Thyroid gland (tissue), 4 donors: ENCODE measurements at regions not wholly inside any gene's neighbourhood (a gene's known extent, or its start where the extent isn't known, plus 50 kb on each side); places are given as distances from the start of the nearest gene placed in this dataset.
"Not testable (repeated sequence)": the region's sequence is repeated elsewhere in the genome, so short reads cannot be mapped to it uniquely, and the experiment has no call there.

Experiments
- DNase-seq, 2 donors: peaks; one replicate each; pipeline ENCODE4 v3.0.0-alpha.2; 2019
- H3K27ac ChIP-seq, 3 donors: fragments of 200-600 bp; sonication (generic); 1 replicate in 2 of 3; 2 replicates in 1 of 3; pipeline ENCODE4 v1.5.1; 2016 to 2019; ENCODE audit warnings: mild to moderate bottlenecking in 1 of 3, moderate library complexity in 1 of 3
- H3K27me3 ChIP-seq: fragments of 200-600 bp; sonication (generic); one replicate; pipeline ENCODE4 v1.5.1; 2019
- H3K36me3 ChIP-seq, 2 donors: fragments of 200-600 bp; sonication (generic); one replicate each; pipeline ENCODE4 v1.5.1; 2016 to 2019
- H3K4me1 ChIP-seq, 2 donors: fragments of 200-600 bp; sonication (generic); one replicate each; pipeline ENCODE4 v1.5.1; 2017 to 2019
- H3K4me3 ChIP-seq, 3 donors: fragments of 200-600 bp; sonication (generic); replicated peaks in 1 of 3; 1 replicate in 2 of 3; 2 replicates in 1 of 3; pipeline ENCODE4 v1.5.1; 2016; ENCODE audit warnings: mild to moderate bottlenecking in 1 of 3
- H3K9me3 ChIP-seq: fragments of 200-600 bp; sonication (generic); one replicate; pipeline ENCODE4 v1.5.1; 2017
- CTCF ChIP-seq, 6 experiments: fragments of 200-600 bp in 3 of 6; fragments of 450-650 bp in 3 of 6; sonication (generic) in 3 of 6; IDR thresholded peaks; one replicate each; pipeline ENCODE4 v1.5.1; 2016 to 2019; ENCODE audit warnings: antibody characterized with exemption in 6 of 6, mild to moderate bottlenecking in 2 of 6, inconsistent platforms in 1 of 6, moderate library complexity in 1 of 6
- POLR2A ChIP-seq, 2 donors: fragments of 450-650 bp; IDR thresholded peaks; one replicate each; pipeline ENCODE4 v1.6.1; 2017; ENCODE audit warnings: antibody characterized with exemption in 2 of 2, mild to moderate bottlenecking in 2 of 2, moderate library complexity in 1 of 2
- WGBS, 2 donors: methylation state at CpG; one replicate each; pipeline ENCODE4 v1.1.5; 2017; 5-methylcytosine and 5-hydroxymethylcytosine counted together
- intact Hi-C: fragments of 100-400 bp; cut with DNase I; formaldehyde crosslinking; loops from one replicate; pipeline ENCODE4 v1.15.1; 2023

GRCh38 chr21:15444118-15444960, 285.4 kb upstream of the USP25 start:
- intact Hi-C loops: no loop called here
- Histone ChIP-seq H3K4me1 (peaks cover 0 to 2% of the 10 kb centered on the region in 2 donors), H3K27ac (no peak overlapping the region), H3K9me3 (no peaks in the 10 kb centered on the region), H3K36me3 (no peaks in the 10 kb centered on the region), H3K27me3 (no peaks in the 10 kb centered on the region), H3K4me3 (no peak overlapping the region)
- 61 to 62% methylated on average over 7 of the region's 7 CpGs for WGBS, 2 donors
- TF ChIP-seq CTCF (IDR thresholded peaks at IDR 0.05) (no peak), POLR2A (IDR thresholded peaks at IDR 0.05) (no peak)
- DNase-seq: no peak

- 76 to 78% methylated on average over 2 of the region's 2 CpGs for WGBS, 2 donors
Measured at GRCh38 chr21:15445327-15445726, 284.5 kb upstream of the USP25 start.

GRCh38 chr21:15446223-15446622, 283.6 kb upstream of the USP25 start:
- Histone ChIP-seq H3K36me3 (no peaks in the 10 kb centered on the region), H3K4me1 (peaks cover 0 to 2% of the 10 kb centered on the region in 2 donors), H3K27ac (no peak overlapping the region), H3K27me3 (no peaks in the 10 kb centered on the region), H3K4me3 (no peak overlapping the region), H3K9me3 (no peaks in the 10 kb centered on the region)
- intact Hi-C loops: no loop called here
- DNase-seq: no peak
- WGBS, 2 donors: 75 to 80% methylated on average over 3 of the region's 3 CpGs
- TF ChIP-seq POLR2A (IDR thresholded peaks at IDR 0.05) (no peak), CTCF (IDR thresholded peaks at IDR 0.05) (no peak)

More at GRCh38 chr21:15445327-15445726, 284.5 kb upstream of the USP25 start:
- H3K4me3 ChIP-seq: no peak overlapping the region
- no peaks in the 10 kb centered on the region for H3K36me3 ChIP-seq
- H3K9me3 ChIP-seq: no peaks in the 10 kb centered on the region
- no peaks in the 10 kb centered on the region for H3K27me3 ChIP-seq
- H3K4me1 ChIP-seq: peaks cover 0 to 2% of the 10 kb centered on the region in 2 donors
- intact Hi-C loops: no loop called here
- TF ChIP-seq POLR2A (IDR thresholded peaks at IDR 0.05) (no peak), CTCF (IDR thresholded peaks at IDR 0.05) (no peak)
- no peak overlapping the region for H3K27ac ChIP-seq
- DNase-seq: no peak

- WGBS, 2 donors: 64% methylated on average over 1 of the region's 1 CpG
- TF ChIP-seq CTCF (IDR thresholded peaks at IDR 0.05): no peak
- no peak for TF ChIP-seq POLR2A (IDR thresholded peaks at IDR 0.05)
- H3K4me3 ChIP-seq: no peak overlapping the region
- intact Hi-C loops: no loop called here
- no peak for DNase-seq
- H3K4me1 ChIP-seq: peaks cover 0 to 1% of the 10 kb centered on the region in 2 donors
- H3K36me3 ChIP-seq: no peaks in the 10 kb centered on the region
- no peaks in the 10 kb centered on the region for H3K9me3 ChIP-seq
- H3K27me3 ChIP-seq: no peaks in the 10 kb centered on the region
- H3K27ac ChIP-seq: no peak overlapping the region
Measured at GRCh38 chr21:15449556-15449955, 280.2 kb upstream of the USP25 start.

- H3K36me3 ChIP-seq: no peaks in the 10 kb centered on the region
- H3K9me3 ChIP-seq: no peaks in the 10 kb centered on the region
- H3K27ac ChIP-seq: no peak overlapping the region
- DNase-seq: no peak
- TF ChIP-seq POLR2A (IDR thresholded peaks at IDR 0.05): no peak
- H3K4me1 ChIP-seq: no peaks in the 10 kb centered on the region
- H3K4me3 ChIP-seq: no peak overlapping the region
- intact Hi-C loops: no loop called here
- no peaks in the 10 kb centered on the region for H3K27me3 ChIP-seq
Measured at GRCh38 chr21:15453261-15453660, 276.5 kb upstream of the USP25 start.

GRCh38 chr21:15453785-15454184, 276.0 kb upstream of the USP25 start:
- H3K9me3 ChIP-seq, H3K36me3 ChIP-seq, H3K4me3 ChIP-seq, H3K27me3 ChIP-seq, H3K4me1 ChIP-seq, intact Hi-C loops, DNase-seq, H3K27ac ChIP-seq: not testable (repeated sequence)
- WGBS, 2 donors: 90 to 93% methylated on average over 1 of the region's 1 CpG

- H3K4me1 ChIP-seq, intact Hi-C loops, H3K9me3 ChIP-seq, H3K36me3 ChIP-seq, H3K27me3 ChIP-seq, H3K27ac ChIP-seq, H3K4me3 ChIP-seq, DNase-seq: not testable (repeated sequence)
- WGBS, 2 donors: 93 to 99% methylated on average over 2 of the region's 2 CpGs
Measured at GRCh38 chr21:15454931-15455330, 274.9 kb upstream of the USP25 start.
